Activated T-cell treated with anti-CD3 and anti-CD28 coated beads for 1 hour (primary cell): ENCODE measurements at regions not wholly inside any gene's neighbourhood (a gene's known extent, or its start where the extent isn't known, plus 50 kb on each side); places are given as distances from the start of the nearest gene placed in this dataset.
"Not testable (repeated sequence)": the region's sequence is repeated elsewhere in the genome, so short reads cannot be mapped to it uniquely, and the experiment has no call there.

ENCODE experiments used
- DNase-seq: peaks from one replicate; pipeline ENCODE4 v3.0.0-alpha.2; 2020; ENCODE audit warnings: low read depth

GRCh38 chr3:187997946-187998561, 155.9 kb upstream of the LPP start:
- DNase-seq, result no peak

GRCh38 chr3:187998611-187999010, 155.3 kb upstream of the LPP start:
- DNase-seq, result no peak

GRCh38 chr3:187999821-188000220, 154.1 kb upstream of the LPP start:
- DNase-seq, result no peak

- DNase-seq, result no peak
These were observed 153.5 kb upstream of the LPP start for GRCh38 chr3:188000361-188000861.

GRCh38 chr3:188001093-188001492, 152.9 kb upstream of the LPP start:
- DNase-seq, result no peak

- DNase-seq, result no peak
These were observed 152.0 kb upstream of the LPP start for GRCh38 chr3:188001926-188002325.

GRCh38 chr3:188002626-188003138, 151.3 kb upstream of the LPP start:
- DNase-seq, result no peak

- DNase-seq, result no peak
These were observed 150.5 kb upstream of the LPP start for GRCh38 chr3:188003188-188004171.

GRCh38 chr3:188006726-188007393, 147.1 kb upstream of the LPP start:
- no peak for DNase-seq

GRCh38 chr3:188007897-188008296, 146.1 kb upstream of the LPP start:
- DNase-seq, result no peak

GRCh38 chr3:188008582-188009213, 145.3 kb upstream of the LPP start:
- no peak for DNase-seq

- no peak for DNase-seq
These were observed 143.5 kb upstream of the LPP start for GRCh38 chr3:188010478-188010877.

GRCh38 chr3:188019727-188020126, 134.2 kb upstream of the LPP start:
- DNase-seq, result no peak

GRCh38 chr3:188021041-188021440, 132.9 kb upstream of the LPP start:
- DNase-seq, result no peak

- no peak for DNase-seq
These were observed 132.4 kb upstream of the LPP start for GRCh38 chr3:188021502-188022040.

- DNase-seq, result not testable (repeated sequence)
These were observed 131.1 kb upstream of the LPP start for GRCh38 chr3:188022902-188023301.

GRCh38 chr3:188025555-188025954, 128.4 kb upstream of the LPP start:
- no peak for DNase-seq

- no peak for DNase-seq
These were observed 127.6 kb upstream of the LPP start for GRCh38 chr3:188026191-188026968.

- no peak for DNase-seq
These were observed 122.8 kb upstream of the LPP start for GRCh38 chr3:188031121-188031520.

- DNase-seq, result no peak
These were observed 119.0 kb upstream of the LPP start for GRCh38 chr3:188034989-188035388.
